PC-9 (cell line): ENCODE measurements at regions not wholly inside any gene's neighbourhood (a gene's known extent, or its start where the extent isn't known, plus 50 kb on each side); places are given as distances from the start of the nearest gene placed in this dataset.

ENCODE experiments used
- BruUV-seq: library from RNA; stranded (reverse); fragments of 400-500 nt; replicated peaks from 2 replicates; lab custom pipeline; 2021; lab: Mats Ljungman, UMichigan
- CTCF ChIA-PET: fragments of 300-600 bp; sonication (Branson Sonifier 250); formaldehyde crosslinking; loops from one replicate; lab custom pipeline; 2022; ENCODE audit warnings: antibody characterized with exemption; lab: Charles Lee
- POLR2A ChIA-PET: fragments of 300-600 bp; sonication (Branson Sonifier 250); formaldehyde crosslinking; loops from one replicate; lab custom pipeline; 2022; ENCODE audit warnings: antibody characterized with exemption; ENCODE audit not compliant: unreplicated experiment; lab: Charles Lee
- DNase-seq, 2 experiments: peaks; one replicate each; pipeline versions ENCODE4 v3.0.0 to v3.0.0-alpha.2; 2015 to 2022; ENCODE audit warnings: mixed read lengths in 1 of 2
- H2AFZ ChIP-seq: fragments of 200-600 bp; sonication (generic); 2 replicates; pipeline ENCODE4 v1.8.1; 2017; ENCODE audit warnings: antibody characterized with exemption
- H3F3A ChIP-seq: fragments of 200-600 bp; sonication (generic); 2 replicates; pipeline ENCODE4 v1.8.1; 2017; ENCODE audit warnings: antibody characterized with exemption, mild to moderate bottlenecking, low read depth; ENCODE audit not compliant: insufficient read depth
- H3K27ac ChIP-seq: fragments of 200-600 bp; sonication (generic); 2 replicates; pipeline ENCODE4 v1.6.1; 2016; ENCODE audit warnings: mixed run types
- H3K27me3 ChIP-seq: fragments of 200-600 bp; sonication (generic); 2 replicates; pipeline ENCODE4 v1.6.1; 2016; ENCODE audit warnings: low read depth, mixed run types; ENCODE audit not compliant: insufficient read depth
- H3K36me3 ChIP-seq: fragments of 200-600 bp; sonication (generic); 2 replicates; pipeline ENCODE4 v1.6.1; 2016; ENCODE audit warnings: low read depth, mixed run types
- H3K4me1 ChIP-seq: fragments of 200-600 bp; sonication (generic); replicated peaks from 2 replicates; pipeline ENCODE4 v1.6.1; 2016; ENCODE audit warnings: mixed run types; ENCODE audit not compliant: insufficient read depth
- H3K4me2 ChIP-seq: fragments of 200-600 bp; sonication (generic); 2 replicates; pipeline ENCODE4 v1.6.1; 2017; ENCODE audit warnings: mixed run types
- H3K4me3 ChIP-seq: fragments of 200-600 bp; sonication (generic); 2 replicates; pipeline ENCODE4 v1.6.1; 2016; ENCODE audit warnings: mixed run types
- H3K79me2 ChIP-seq: fragments of 200-600 bp; sonication (generic); 2 replicates; pipeline ENCODE4 v1.6.1; 2017; ENCODE audit warnings: low read depth, mixed run types
- H3K9me2 ChIP-seq: fragments of 200-600 bp; sonication (generic); 2 replicates; pipeline ENCODE4 v1.8.1; 2017; ENCODE audit warnings: mild to moderate bottlenecking; ENCODE audit not compliant: insufficient read depth
- H3K9me3 ChIP-seq: fragments of 200-600 bp; sonication (generic); 2 replicates; pipeline ENCODE4 v1.8.1; 2016; ENCODE audit warnings: low read depth; ENCODE audit not compliant: insufficient read depth
- H4K20me1 ChIP-seq: fragments of 200-600 bp; sonication (generic); 2 replicates; pipeline ENCODE4 v1.8.1; 2017; ENCODE audit not compliant: insufficient read depth
- CTCF ChIP-seq: fragments of 200-600 bp; sonication (generic); conservative IDR thresholded peaks from 2 replicates; pipeline ENCODE4 v1.6.1; 2017; ENCODE audit warnings: mixed run types, antibody characterized with exemption, mild to moderate bottlenecking, moderate library complexity
- EZH2 ChIP-seq: fragments of 200-600 bp; sonication (generic); IDR thresholded peaks from 2 replicates; pipeline ENCODE4 v1.8.0; 2017; ENCODE audit warnings: antibody characterized with exemption, low read depth
- intact Hi-C: fragments of 100-400 bp; cut with micrococcal nuclease; formaldehyde crosslinking; loops from one replicate; pipeline ENCODE4 v1.10.0; 2022; ENCODE audit not compliant: unreplicated experiment

GRCh38 chr2:183456177-183456576 is 331.9 kb downstream of the NUP35 start:
- TF ChIP-seq EZH2 (no peak), CTCF (no peak)
- no peak overlapping the region for H3K4me3 ChIP-seq
- H3K4me2 ChIP-seq, result no peak overlapping the region
- H3K79me2 ChIP-seq, result no peaks in the 10 kb centered on the region
- CTCF ChIA-PET, result no interaction called here
- H3K4me1 ChIP-seq, result no peaks in the 10 kb centered on the region
- no peak overlapping the region for H2AFZ ChIP-seq
- H3K9me2 ChIP-seq, result no peaks in the 10 kb centered on the region
- H3K27me3 ChIP-seq, result no peaks in the 10 kb centered on the region
- DNase-seq, result no peak
- intact Hi-C loops, result no loop called here
- no peaks in the 10 kb centered on the region for H3K9me3 ChIP-seq
- no peaks in the 10 kb centered on the region for H3F3A ChIP-seq
- no peaks in the 10 kb centered on the region for H4K20me1 ChIP-seq
- POLR2A ChIA-PET, result no interaction called here
- H3K36me3 ChIP-seq, result no peaks in the 10 kb centered on the region
- BruUV-seq, result no TSS peak
- no peak overlapping the region for H3K27ac ChIP-seq

GRCh38 chr2:183458460-183458859 is 334.2 kb downstream of the NUP35 start:
- Histone ChIP-seq H4K20me1 (no peaks in the 10 kb centered on the region), H3K36me3 (no peaks in the 10 kb centered on the region), H3K79me2 (no peaks in the 10 kb centered on the region), H3F3A (no peaks in the 10 kb centered on the region), H3K9me3 (no peaks in the 10 kb centered on the region), H3K27ac (no peak overlapping the region), H3K4me1 (no peaks in the 10 kb centered on the region), H2AFZ (no peak overlapping the region), H3K4me3 (no peak overlapping the region), H3K27me3 (no peaks in the 10 kb centered on the region), H3K4me2 (no peak overlapping the region), H3K9me2 (no peaks in the 10 kb centered on the region)
- no TSS peak for BruUV-seq
- no peak for TF ChIP-seq CTCF
- TF ChIP-seq EZH2, result no peak
- DNase-seq, result no peak
- intact Hi-C loops, result no loop called here
- ChIA-PET POLR2A (no interaction called here), CTCF (no interaction called here)

- no peak overlapping the region for H3K27ac ChIP-seq
- no peaks in the 10 kb centered on the region for H3K4me1 ChIP-seq
- no peaks in the 10 kb centered on the region for H3K9me2 ChIP-seq
- DNase-seq, result no peak
- no TSS peak for BruUV-seq
- no peaks in the 10 kb centered on the region for H3K27me3 ChIP-seq
- intact Hi-C loops, result no loop called here
- H3K4me3 ChIP-seq, result no peak overlapping the region
- ChIA-PET POLR2A (no interaction called here), CTCF (no interaction called here)
- H4K20me1 ChIP-seq, result no peaks in the 10 kb centered on the region
- no peak overlapping the region for H3K4me2 ChIP-seq
- no peaks in the 10 kb centered on the region for H3K9me3 ChIP-seq
- no peak overlapping the region for H2AFZ ChIP-seq
- TF ChIP-seq CTCF, result no peak
- TF ChIP-seq EZH2, result no peak
- H3F3A ChIP-seq, result no peaks in the 10 kb centered on the region
- H3K36me3 ChIP-seq, result no peaks in the 10 kb centered on the region
- H3K79me2 ChIP-seq, result no peaks in the 10 kb centered on the region
Measured at GRCh38 chr2:183459466-183459865, 335.2 kb downstream of the NUP35 start.
